H9 (cell line): ENCODE measurements at regions not wholly inside any gene's neighbourhood (a gene's known extent, or its start where the extent isn't known, plus 50 kb on each side); places are given as distances from the start of the nearest gene placed in this dataset.

ENCODE experiments used
- DNase-seq: peaks from one replicate; pipeline ENCODE4 v3.0.0-alpha.2; 2017
- H2AFZ ChIP-seq: one replicate; pipeline ENCODE4 v1.6.1; 2013; ENCODE audit warnings: mild to moderate bottlenecking, low read length, control low read depth, moderate library complexity
- H2AK5ac ChIP-seq: 2 replicates; pipeline ENCODE4 v1.6.1; 2013; ENCODE audit warnings: low read length, control low read depth, mixed read lengths; ENCODE audit not compliant: insufficient read length
- H2BK120ac ChIP-seq: one replicate; pipeline ENCODE4 v1.6.1; 2013; ENCODE audit warnings: low read depth, mild to moderate bottlenecking, low read length, control low read depth, inconsistent platforms; ENCODE audit not compliant: poor library complexity, severe bottlenecking
- H2BK12ac ChIP-seq: 2 replicates; pipeline ENCODE4 v1.6.1; 2013; ENCODE audit warnings: low read length, control low read depth, mixed read lengths, low read depth; ENCODE audit not compliant: insufficient read length
- H2BK15ac ChIP-seq: 2 replicates; pipeline ENCODE4 v1.6.1; 2013; ENCODE audit warnings: low read depth, low read length, control low read depth
- H2BK20ac ChIP-seq: one replicate; pipeline ENCODE4 v1.6.1; 2013; ENCODE audit warnings: low read depth, mild to moderate bottlenecking, low read length, control low read depth, inconsistent platforms; ENCODE audit not compliant: poor library complexity, severe bottlenecking
- H2BK5ac ChIP-seq: 2 replicates; pipeline ENCODE4 v1.6.1; 2013; ENCODE audit warnings: low read length, control low read depth, mixed read lengths; ENCODE audit not compliant: insufficient read length
- H3K14ac ChIP-seq: 2 replicates; pipeline ENCODE4 v1.6.1; 2013; ENCODE audit warnings: low read length, control low read depth; ENCODE audit not compliant: insufficient read depth
- H3K18ac ChIP-seq: 2 replicates; pipeline ENCODE4 v1.6.1; 2013; ENCODE audit warnings: low read depth, mild to moderate bottlenecking, mixed read lengths, low read length, control low read depth; ENCODE audit not compliant: insufficient read length
- H3K23ac ChIP-seq: 2 replicates; pipeline ENCODE4 v1.6.1; 2013; ENCODE audit warnings: low read length, control low read depth, mixed read lengths, low read depth; ENCODE audit not compliant: insufficient read length
- H3K23me2 ChIP-seq: 2 replicates; pipeline ENCODE4 v1.6.1; 2013; ENCODE audit warnings: low read depth, mild to moderate bottlenecking, mixed read lengths, low read length, control low read depth; ENCODE audit not compliant: insufficient read length, poor library complexity, severe bottlenecking
- H3K27ac ChIP-seq: 2 replicates; pipeline ENCODE4 v1.5.1; 2013; ENCODE audit warnings: low read length, control low read depth, mixed read lengths, low read depth; ENCODE audit not compliant: insufficient read length
- H3K27me3 ChIP-seq: 2 replicates; pipeline ENCODE4 v1.6.1; 2013; ENCODE audit warnings: low read length, control low read depth, inconsistent platforms; ENCODE audit not compliant: insufficient read depth
- H3K4ac ChIP-seq: 2 replicates; pipeline ENCODE4 v1.6.1; 2013; ENCODE audit warnings: low read depth, mild to moderate bottlenecking, control low read depth, inconsistent platforms, low read length, moderate library complexity
- H3K4me1 ChIP-seq: 2 replicates; pipeline ENCODE4 v1.6.1; 2013; ENCODE audit warnings: low read length, control low read depth, inconsistent platforms; ENCODE audit not compliant: insufficient read depth
- H3K4me2 ChIP-seq: 2 replicates; pipeline ENCODE4 v1.6.1; 2013; ENCODE audit warnings: low read length, control low read depth, mixed read lengths; ENCODE audit not compliant: insufficient read length, insufficient read depth
- H3K56ac ChIP-seq: 2 replicates; pipeline ENCODE4 v1.6.1; 2013; ENCODE audit warnings: low read depth, mild to moderate bottlenecking, mixed read lengths, low read length, control low read depth; ENCODE audit not compliant: insufficient read length
- H3K79me1 ChIP-seq: 2 replicates; pipeline ENCODE4 v1.6.1; 2013; ENCODE audit warnings: low read depth, mild to moderate bottlenecking, moderate library complexity, low read length, control low read depth, inconsistent platforms; ENCODE audit not compliant: insufficient read depth, poor library complexity, severe bottlenecking
- H3K79me2 ChIP-seq: 2 replicates; pipeline ENCODE4 v1.6.1; 2013; ENCODE audit warnings: low read length, control low read depth, inconsistent platforms; ENCODE audit not compliant: insufficient read depth
- H3K9ac ChIP-seq: 2 replicates; pipeline ENCODE4 v1.6.1; 2013; ENCODE audit warnings: low read length, control low read depth, mixed read lengths; ENCODE audit not compliant: insufficient read length; ENCODE audit errors: extremely low read depth
- H3K9me3 ChIP-seq: one replicate; pipeline ENCODE4 v1.6.1; 2013; ENCODE audit warnings: low read depth, low read length, inconsistent platforms; ENCODE audit not compliant: control insufficient read depth
- H3T11ph ChIP-seq: one replicate; pipeline ENCODE4 v1.6.1; 2013; ENCODE audit warnings: mild to moderate bottlenecking, low read length, control low read depth, inconsistent platforms
- H4K20me1 ChIP-seq: one replicate; pipeline ENCODE4 v1.6.1; 2013; ENCODE audit not compliant: control insufficient read depth, insufficient read length, insufficient read depth
- H4K5ac ChIP-seq: 2 replicates; pipeline ENCODE4 v1.6.1; 2013; ENCODE audit warnings: low read depth, mild to moderate bottlenecking, mixed read lengths, low read length, control low read depth; ENCODE audit not compliant: insufficient read length
- H4K8ac ChIP-seq: replicated peaks from 2 replicates; pipeline ENCODE4 v1.6.1; 2013; ENCODE audit warnings: low read length, control low read depth, mixed read lengths, low read depth; ENCODE audit not compliant: insufficient read length
- H4K91ac ChIP-seq: 2 replicates; pipeline ENCODE4 v1.6.1; 2013; ENCODE audit warnings: low read depth, mild to moderate bottlenecking, moderate library complexity, mixed read lengths, low read length, control low read depth; ENCODE audit not compliant: insufficient read length
- H3K27ac Mint-ChIP-seq, 3 experiments: 2 replicates in 2 of 3; 3 replicates in 1 of 3; pipeline ENCODE4 v1.8.0; 2020 to 2021; ENCODE audit warnings: mixed read lengths in 3 of 3, mild to moderate bottlenecking in 1 of 3, moderate library complexity in 1 of 3
- H3K27me3 Mint-ChIP-seq: 2 replicates; pipeline ENCODE4 v1.8.0; 2021; ENCODE audit warnings: low read depth, mild to moderate bottlenecking, moderate library complexity, mixed read lengths
- H3K36me3 Mint-ChIP-seq, 3 experiments: 2 replicates in 2 of 3; 3 replicates in 1 of 3; pipeline ENCODE4 v1.8.0; 2020 to 2021; ENCODE audit warnings: low read depth in 3 of 3, mixed read lengths in 3 of 3; ENCODE audit not compliant: insufficient read depth in 1 of 3
- H3K4me1 Mint-ChIP-seq, 2 experiments: 2 replicates each; pipeline ENCODE4 v1.8.0; 2020; ENCODE audit warnings: mixed read lengths in 2 of 2
- H3K4me3 Mint-ChIP-seq, 2 experiments: 2 replicates in 1 of 2; 3 replicates in 1 of 2; pipeline ENCODE4 v1.8.0; 2020 to 2021; ENCODE audit warnings: mild to moderate bottlenecking in 2 of 2, mixed read lengths in 2 of 2, moderate library complexity in 1 of 2
- H3K9me3 Mint-ChIP-seq, 2 experiments: 2 replicates in 1 of 2; 3 replicates in 1 of 2; pipeline ENCODE4 v1.8.0; 2020; ENCODE audit warnings: mild to moderate bottlenecking in 2 of 2, mixed read lengths in 2 of 2, moderate library complexity in 1 of 2
- WGBS: extraction: QIAGEN DNeasy Blood & Tissue Kit; methylation state at CpG from one replicate; pipeline ENCODE4 v1.1.7; 2013; ENCODE audit warnings: missing lambda C conversion rate, low lambda C conversion rate, mixed read lengths; ENCODE audit not compliant: insufficient read length; ENCODE audit errors: extremely low coverage; 5-methylcytosine and 5-hydroxymethylcytosine counted together
- TF ChIP-seq, protein P1 (sequence below): fragments of 200-600 bp; sonication (generic); conservative IDR thresholded peaks from 3 replicates; pipeline ENCODE4 v1.8.0; 2021; ENCODE audit warnings: antibody characterized with exemption, mild to moderate bottlenecking

DNA sequence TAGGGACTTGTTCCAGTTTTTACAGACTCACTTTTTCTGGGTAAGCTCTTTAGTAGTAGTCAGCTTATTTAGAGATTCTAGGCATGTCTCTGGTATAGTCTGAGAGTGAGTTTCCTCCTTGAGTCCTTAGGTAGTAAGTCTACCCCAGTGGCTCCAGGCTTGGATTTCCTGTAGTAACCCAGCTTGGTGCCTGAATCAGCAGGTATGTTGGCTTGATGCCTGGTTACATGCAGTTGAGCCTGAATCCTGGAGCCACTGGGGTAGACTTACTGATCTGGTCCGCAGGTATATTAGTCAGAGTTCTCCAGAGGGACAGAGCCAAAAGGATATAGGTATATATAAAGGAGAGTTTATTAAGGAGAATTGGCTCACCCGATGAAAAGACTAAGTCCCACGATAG is 85.8 kb upstream of the RBMS3 start:
- Mint-ChIP-seq H3K27ac (no peak overlapping the region; a peak in 1 of 7 replicates), H3K4me3 (no peak overlapping the region), H3K9me3 (peaks cover 0 to 3% of the 10 kb centered on the region in 2 experiments; a peak in 1 of 5 replicates), H3K27me3 (no peaks in the 10 kb centered on the region), H3K4me1 (no peaks in the 10 kb centered on the region), H3K36me3 (peaks cover 0 to 12% (median 0%) of the 10 kb centered on the region in 3 experiments; a peak in 1 of 7 replicates)
- Histone ChIP-seq H4K5ac (no peak overlapping the region), H3K27ac (no peak overlapping the region), H2AK5ac (no peak overlapping the region), H2BK5ac (no peak overlapping the region), H2BK15ac (no peak overlapping the region), H3K27me3 (no peaks in the 10 kb centered on the region), H3K79me2 (no peaks in the 10 kb centered on the region), H3K9me3 (no peaks in the 10 kb centered on the region), H4K20me1 (no peaks in the 10 kb centered on the region), H3K4ac (no peak overlapping the region), H3T11ph (no peak overlapping the region), H3K9ac (no peak overlapping the region), H2BK120ac (no peak overlapping the region), H2BK12ac (no peak overlapping the region), H3K23me2 (no peaks in the 10 kb centered on the region), H3K79me1 (no peaks in the 10 kb centered on the region), H3K14ac (no peak overlapping the region), H3K23ac (no peak overlapping the region), H2AFZ (no peak overlapping the region), H4K8ac (no peak overlapping the region), H2BK20ac (no peak overlapping the region), H3K4me1 (no peaks in the 10 kb centered on the region), H3K4me2 (no peak overlapping the region), H3K56ac (no peak overlapping the region), H3K18ac (no peak overlapping the region), H4K91ac (no peak overlapping the region)
- WGBS = no CpG with 5 or more reads among the region's 3 CpGs
- TF ChIP-seq, protein P1, sequence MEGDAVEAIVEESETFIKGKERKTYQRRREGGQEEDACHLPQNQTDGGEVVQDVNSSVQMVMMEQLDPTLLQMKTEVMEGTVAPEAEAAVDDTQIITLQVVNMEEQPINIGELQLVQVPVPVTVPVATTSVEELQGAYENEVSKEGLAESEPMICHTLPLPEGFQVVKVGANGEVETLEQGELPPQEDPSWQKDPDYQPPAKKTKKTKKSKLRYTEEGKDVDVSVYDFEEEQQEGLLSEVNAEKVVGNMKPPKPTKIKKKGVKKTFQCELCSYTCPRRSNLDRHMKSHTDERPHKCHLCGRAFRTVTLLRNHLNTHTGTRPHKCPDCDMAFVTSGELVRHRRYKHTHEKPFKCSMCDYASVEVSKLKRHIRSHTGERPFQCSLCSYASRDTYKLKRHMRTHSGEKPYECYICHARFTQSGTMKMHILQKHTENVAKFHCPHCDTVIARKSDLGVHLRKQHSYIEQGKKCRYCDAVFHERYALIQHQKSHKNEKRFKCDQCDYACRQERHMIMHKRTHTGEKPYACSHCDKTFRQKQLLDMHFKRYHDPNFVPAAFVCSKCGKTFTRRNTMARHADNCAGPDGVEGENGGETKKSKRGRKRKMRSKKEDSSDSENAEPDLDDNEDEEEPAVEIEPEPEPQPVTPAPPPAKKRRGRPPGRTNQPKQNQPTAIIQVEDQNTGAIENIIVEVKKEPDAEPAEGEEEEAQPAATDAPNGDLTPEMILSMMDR = no peak
- DNase-seq = no peak
